Immature natural killer cell (primary cell): ENCODE measurements at regions not wholly inside any gene's neighbourhood (a gene's known extent, or its start where the extent isn't known, plus 50 kb on each side); places are given as distances from the start of the nearest gene placed in this dataset.
A peak's percentile ranks its signal among the peaks of the same experiment; 100 is the strongest.

Source experiments
- DNase-seq, 3 donors: peaks; one replicate each; pipeline ENCODE4 v3.0.0; 2022; ENCODE audit warnings: mixed read lengths in 1 of 3
- H3K27ac Mint-ChIP-seq, 6 donors: one replicate each; pipeline ENCODE4 v1.8.0; 2020; ENCODE audit warnings: mixed read lengths in 6 of 6, mild to moderate bottlenecking in 5 of 6, inconsistent platforms in 4 of 6, moderate library complexity in 3 of 6
- H3K27me3 Mint-ChIP-seq, 3 donors: one replicate each; pipeline ENCODE4 v1.8.0; 2020 to 2021; ENCODE audit warnings: low read depth in 3 of 3, mild to moderate bottlenecking in 3 of 3, mixed read lengths in 3 of 3, moderate library complexity in 3 of 3, inconsistent platforms in 1 of 3
- H3K36me3 Mint-ChIP-seq, 3 donors: one replicate each; pipeline ENCODE4 v1.8.0; 2020; ENCODE audit warnings: mixed read lengths in 3 of 3, inconsistent platforms in 2 of 3, mild to moderate bottlenecking in 2 of 3
- H3K4me1 Mint-ChIP-seq, 2 donors: one replicate each; pipeline ENCODE4 v1.8.0; 2020; ENCODE audit warnings: inconsistent platforms in 2 of 2, mild to moderate bottlenecking in 2 of 2, mixed read lengths in 2 of 2, moderate library complexity in 1 of 2
- H3K4me3 Mint-ChIP-seq, 5 donors: one replicate each; pipeline ENCODE4 v1.8.0; 2020; ENCODE audit warnings: mild to moderate bottlenecking in 5 of 5, mixed read lengths in 5 of 5, inconsistent platforms in 3 of 5, moderate library complexity in 3 of 5
- H3K9me3 Mint-ChIP-seq, 6 donors: one replicate each; pipeline ENCODE4 v1.8.0; 2020; ENCODE audit warnings: mild to moderate bottlenecking in 6 of 6, mixed read lengths in 6 of 6, inconsistent platforms in 4 of 6, moderate library complexity in 3 of 6

GRCh38 chr3:162087361-162087760 lies 590.8 kb downstream of the OTOL1 start:
- Mint-ChIP-seq H3K27me3 (peaks cover 0 to 4% (median 1%) of the 10 kb centered on the region in 3 donors), H3K36me3 (peaks cover 0 to 3% (median 0%) of the 10 kb centered on the region in 3 donors), H3K27ac (no peak overlapping the region), H3K9me3 (peaks cover 5 to 45% (median 27%) of the 10 kb centered on the region in 6 donors), H3K4me1 (no peaks in the 10 kb centered on the region), H3K4me3 (no peak overlapping the region)
- no peak for DNase-seq

DNA sequence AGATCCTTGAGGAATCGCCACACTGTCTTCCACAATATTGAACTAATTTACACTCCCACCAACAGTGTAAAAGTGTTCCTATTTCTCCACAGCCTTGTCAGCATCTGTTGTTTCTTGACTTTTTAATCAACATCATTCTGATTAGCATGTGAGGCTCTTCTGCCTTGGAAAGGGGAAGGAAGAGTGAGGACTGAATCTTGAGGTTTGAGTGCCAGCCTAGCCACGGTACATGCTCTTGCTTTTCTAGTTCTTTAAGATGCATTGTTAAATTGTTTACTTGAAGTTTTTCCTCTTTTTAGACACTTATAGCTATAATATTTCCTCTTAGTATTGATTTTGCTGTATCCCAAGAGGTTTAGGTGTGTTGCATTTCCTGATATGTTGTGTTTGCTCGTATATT lies 596.1 kb downstream of the OTOL1 start:
- Mint-ChIP-seq H3K27ac (no peak overlapping the region), H3K27me3 (peaks cover 0 to 5% (median 1%) of the 10 kb centered on the region in 3 donors), H3K36me3 (peaks cover 0 to 7% (median 0%) of the 10 kb centered on the region in 3 donors), H3K9me3 (peaks cover 5 to 67% (median 33%) of the 10 kb centered on the region in 6 donors), H3K4me3 (no peak overlapping the region), H3K4me1 (no peaks in the 10 kb centered on the region)
- no peak for DNase-seq

DNA sequence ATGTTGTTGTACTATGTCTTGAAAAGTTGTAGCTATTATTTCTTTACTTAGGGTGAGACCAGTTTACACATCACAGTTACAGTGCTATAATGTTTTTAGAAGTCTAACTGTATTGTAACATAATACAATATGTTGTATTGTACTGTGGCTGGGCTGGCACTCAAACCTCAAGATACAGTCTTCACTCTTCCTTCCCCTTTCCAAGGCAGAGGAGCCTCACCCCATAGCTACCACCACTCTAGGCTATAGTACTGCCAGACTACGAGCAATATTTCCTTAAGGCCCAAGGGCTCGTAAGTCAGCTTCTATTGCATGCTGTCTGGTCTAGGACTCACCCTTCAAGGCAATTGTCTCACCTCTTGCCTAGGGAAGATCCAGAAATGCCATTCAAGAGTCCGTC lies 597.7 kb downstream of the OTOL1 start:
- Mint-ChIP-seq H3K9me3 (peaks cover 7 to 71% (median 30%) of the 10 kb centered on the region in 6 donors), H3K27ac (no peak overlapping the region), H3K36me3 (peaks cover 0 to 7% (median 0%) of the 10 kb centered on the region in 3 donors), H3K4me1 (no peaks in the 10 kb centered on the region), H3K4me3 (no peak overlapping the region), H3K27me3 (peaks cover 0 to 3% (median 1%) of the 10 kb centered on the region in 3 donors)
- no peak for DNase-seq

DNA sequence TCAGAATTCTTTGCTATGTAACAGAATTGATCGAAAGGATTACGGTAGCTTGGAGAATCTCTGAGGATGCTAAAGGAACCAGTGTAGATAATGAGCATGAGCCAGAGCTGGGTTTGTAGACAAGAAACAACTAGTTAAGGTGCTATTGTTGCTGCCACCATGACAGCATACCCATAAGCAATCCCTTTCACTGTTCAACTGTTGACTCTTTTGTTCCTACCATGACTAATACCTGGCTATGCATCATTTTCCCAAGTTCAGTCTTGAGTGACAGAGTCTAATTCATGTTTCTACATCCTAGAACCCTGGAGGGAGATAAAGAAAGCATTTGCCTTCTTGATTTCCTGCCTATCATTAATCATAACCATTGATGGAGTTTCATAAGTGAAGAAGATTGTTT lies 600.3 kb downstream of the OTOL1 start:
- Mint-ChIP-seq H3K9me3 (peaks cover 5 to 62% (median 13%) of the 10 kb centered on the region in 6 donors), H3K27ac (no peak overlapping the region), H3K4me3 (no peak overlapping the region), H3K4me1 (no peaks in the 10 kb centered on the region), H3K36me3 (peaks cover 0 to 4% (median 0%) of the 10 kb centered on the region in 3 donors), H3K27me3 (peaks cover 0 to 3% (median 0%) of the 10 kb centered on the region in 3 donors)
- no peak for DNase-seq

DNA sequence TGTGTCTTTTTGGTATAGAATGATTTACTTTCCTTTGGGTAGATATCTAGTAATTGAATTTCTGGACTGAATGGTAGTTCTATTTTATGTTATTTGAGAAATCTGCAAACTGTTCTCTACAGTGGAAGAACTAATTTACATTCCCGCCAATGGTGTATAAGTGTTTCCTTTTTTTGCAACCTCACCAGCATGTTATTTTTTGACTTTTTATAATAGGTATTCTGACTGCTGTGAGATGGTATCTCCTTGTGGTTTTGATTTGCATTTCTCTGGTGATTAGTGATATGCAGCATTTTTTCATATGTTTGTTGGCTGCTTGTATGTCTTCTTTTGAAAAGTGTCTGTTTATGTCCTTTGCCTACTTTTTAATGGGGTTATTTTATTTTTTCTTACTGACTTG lies 607.2 kb downstream of the OTOL1 start:
- Mint-ChIP-seq H3K27ac (no peak overlapping the region), H3K27me3 (no peaks in the 10 kb centered on the region), H3K4me1 (no peaks in the 10 kb centered on the region), H3K9me3 (peaks cover 0 to 42% (median 7%) of the 10 kb centered on the region in 6 donors), H3K36me3 (no peaks in the 10 kb centered on the region), H3K4me3 (no peak overlapping the region)
- DNase-seq: no peak

DNA sequence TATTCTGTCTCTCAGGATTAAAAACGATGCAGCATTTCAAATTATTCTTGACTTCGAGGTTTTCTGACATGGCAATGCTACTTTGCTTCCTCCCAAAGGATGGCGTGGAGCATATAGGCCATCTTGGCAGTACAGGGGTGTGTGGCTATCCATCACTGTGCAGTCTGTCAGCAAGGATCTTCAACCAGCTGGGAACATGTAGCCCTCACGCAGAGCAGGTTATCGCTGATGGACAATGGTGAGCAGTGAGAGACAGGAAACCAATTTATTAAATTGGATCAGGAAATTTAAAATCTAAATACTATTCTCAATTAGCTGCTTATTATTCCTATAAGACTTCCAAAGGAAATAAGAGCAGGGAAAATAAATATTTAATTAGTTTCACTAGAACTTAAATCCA lies 615.3 kb downstream of the OTOL1 start:
- Mint-ChIP-seq H3K36me3 (no peaks in the 10 kb centered on the region), H3K27ac (no peak overlapping the region), H3K9me3 (peaks cover 0 to 30% (median 6%) of the 10 kb centered on the region in 6 donors), H3K4me1 (no peaks in the 10 kb centered on the region), H3K27me3 (peaks cover 0 to 1% (median 0%) of the 10 kb centered on the region in 3 donors), H3K4me3 (no peak overlapping the region)
- no peak for DNase-seq

GRCh38 chr3:162112719-162113118 lies 616.1 kb downstream of the OTOL1 start:
- Mint-ChIP-seq H3K4me3 (no peak overlapping the region), H3K36me3 (no peaks in the 10 kb centered on the region), H3K9me3 (peaks cover 0 to 28% (median 6%) of the 10 kb centered on the region in 6 donors), H3K27ac (no peak overlapping the region), H3K27me3 (peaks cover 0 to 1% (median 0%) of the 10 kb centered on the region in 3 donors), H3K4me1 (no peaks in the 10 kb centered on the region)
- no peak for DNase-seq

GRCh38 chr3:162117961-162118360 lies 621.4 kb downstream of the OTOL1 start:
- Mint-ChIP-seq H3K27me3 (no peaks in the 10 kb centered on the region), H3K36me3 (no peaks in the 10 kb centered on the region)
- no peak for DNase-seq

GRCh38 chr3:162119651-162120050 lies 623.0 kb downstream of the OTOL1 start:
- no peak overlapping the region for H3K27ac Mint-ChIP-seq
- peaks cover 4 to 27% (median 11%) of the 10 kb centered on the region in 6 donors for H3K9me3 Mint-ChIP-seq
- H3K36me3 Mint-ChIP-seq: no peaks in the 10 kb centered on the region
- H3K4me3 Mint-ChIP-seq: no peak overlapping the region
- no peaks in the 10 kb centered on the region for H3K4me1 Mint-ChIP-seq
- H3K27me3 Mint-ChIP-seq: no peaks in the 10 kb centered on the region
- DNase-seq: no peak

More at GRCh38 chr3:162117961-162118360, 621.4 kb downstream of the OTOL1 start:
- peaks cover 2 to 22% (median 8%) of the 10 kb centered on the region in 6 donors for H3K9me3 Mint-ChIP-seq
- H3K27ac Mint-ChIP-seq: no peak overlapping the region
- H3K4me1 Mint-ChIP-seq: no peaks in the 10 kb centered on the region
- no peak overlapping the region for H3K4me3 Mint-ChIP-seq

GRCh38 chr3:162122405-162122804 lies 625.8 kb downstream of the OTOL1 start:
- Mint-ChIP-seq H3K27ac (no peak overlapping the region), H3K36me3 (no peaks in the 10 kb centered on the region), H3K4me3 (no peak overlapping the region), H3K4me1 (no peaks in the 10 kb centered on the region), H3K27me3 (no peaks in the 10 kb centered on the region), H3K9me3 (peaks cover 0 to 25% (median 10%) of the 10 kb centered on the region in 6 donors)
- DNase-seq: no peak

DNA sequence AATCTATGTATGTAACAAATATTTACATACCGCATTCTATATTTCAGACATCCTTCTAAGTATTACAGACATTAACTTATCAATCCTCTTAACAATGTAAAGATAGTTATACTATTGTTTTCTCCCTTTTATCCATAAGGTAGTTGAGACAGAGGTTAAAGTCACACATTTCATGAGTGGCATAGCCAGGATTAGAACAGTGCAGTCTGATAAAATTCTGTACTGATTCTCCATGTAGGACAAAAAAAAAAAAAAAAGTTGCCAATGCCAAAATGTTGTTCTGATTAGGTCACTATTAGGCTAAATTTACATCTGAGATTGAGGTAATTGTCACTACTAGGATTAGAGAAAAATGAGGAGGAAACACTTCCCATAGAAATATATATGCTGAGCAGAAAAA lies 629.2 kb downstream of the OTOL1 start:
- Mint-ChIP-seq H3K27ac (no peak overlapping the region), H3K36me3 (no peaks in the 10 kb centered on the region), H3K4me1 (no peaks in the 10 kb centered on the region), H3K9me3 (peaks cover 0 to 29% (median 12%) of the 10 kb centered on the region in 6 donors), H3K27me3 (no peaks in the 10 kb centered on the region), H3K4me3 (no peak overlapping the region)
- no peak for DNase-seq

DNA sequence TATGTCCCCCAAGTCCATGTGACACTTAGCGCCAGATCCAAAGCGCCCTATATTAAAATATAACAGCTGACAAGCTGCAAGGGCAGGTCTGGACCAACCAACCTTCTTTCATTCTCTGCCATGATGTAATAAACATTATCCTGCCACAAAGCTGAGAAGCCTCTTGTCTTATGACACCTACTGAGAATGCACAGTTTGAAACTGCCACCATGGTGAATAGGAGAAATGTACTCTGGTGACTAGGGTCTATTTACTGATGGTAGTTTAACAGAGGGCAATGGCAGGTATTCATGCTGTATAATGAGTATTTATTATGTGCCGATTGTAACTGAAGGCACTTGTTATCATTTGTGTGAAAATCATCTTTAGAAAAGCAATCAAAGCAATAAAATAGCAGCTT lies 634.0 kb downstream of the OTOL1 start:
- H3K9me3 Mint-ChIP-seq: peaks cover 0 to 22% (median 5%) of the 10 kb centered on the region in 6 donors
- H3K4me1 Mint-ChIP-seq: peaks cover 4% of the 10 kb centered on the region in 2 donors
- no peaks in the 10 kb centered on the region for H3K27me3 Mint-ChIP-seq
- no peak overlapping the region for H3K4me3 Mint-ChIP-seq
- no peak overlapping the region for H3K27ac Mint-ChIP-seq
- DNase-seq: no peak
- no peaks in the 10 kb centered on the region for H3K36me3 Mint-ChIP-seq

GRCh38 chr3:162132981-162133380 lies 636.4 kb downstream of the OTOL1 start:
- Mint-ChIP-seq H3K4me3 (no peak overlapping the region), H3K36me3 (no peaks in the 10 kb centered on the region), H3K27ac (no peak overlapping the region), H3K4me1 (peaks cover 4% of the 10 kb centered on the region in 2 donors), H3K9me3 (peaks cover 4 to 29% (median 9%) of the 10 kb centered on the region in 6 donors), H3K27me3 (no peaks in the 10 kb centered on the region)
- DNase-seq: no peak

GRCh38 chr3:162134571-162134970 lies 638.0 kb downstream of the OTOL1 start:
- peak in 2 of 3 donors; percentile 0 for DNase-seq

DNA sequence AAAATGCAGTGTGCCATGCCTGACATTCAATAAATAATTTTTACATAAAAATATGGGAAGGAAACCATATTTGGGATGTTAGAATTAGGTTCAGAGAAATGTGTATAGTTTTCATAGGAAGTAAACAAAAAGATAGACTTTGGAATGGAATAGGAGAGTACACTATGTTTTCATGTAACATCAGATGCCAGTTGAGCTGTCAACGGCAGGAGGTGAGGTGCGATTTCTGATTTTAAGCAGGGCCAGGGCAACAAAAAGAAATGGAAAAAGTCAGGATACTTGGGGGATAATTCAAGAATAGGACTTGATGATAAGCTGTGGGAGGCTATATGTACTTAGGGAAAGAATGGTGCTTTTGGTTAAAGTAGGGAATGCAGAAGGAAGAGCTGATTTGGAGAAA lies 639.5 kb downstream of the OTOL1 start:
- peaks cover 2 to 27% (median 5%) of the 10 kb centered on the region in 6 donors for H3K9me3 Mint-ChIP-seq
- DNase-seq: no peak
- H3K36me3 Mint-ChIP-seq: no peaks in the 10 kb centered on the region
- H3K27ac Mint-ChIP-seq: no peak overlapping the region
- no peaks in the 10 kb centered on the region for H3K27me3 Mint-ChIP-seq
- H3K4me3 Mint-ChIP-seq: no peak overlapping the region
- peaks cover 4% of the 10 kb centered on the region in 2 donors for H3K4me1 Mint-ChIP-seq

More at GRCh38 chr3:162134571-162134970, 638.0 kb downstream of the OTOL1 start:
- Mint-ChIP-seq H3K4me3 (peak overlapping the region in 1 of 5 donors; percentile 36), H3K36me3 (no peaks in the 10 kb centered on the region), H3K27ac (no peak overlapping the region), H3K9me3 (peaks cover 4 to 32% (median 7%) of the 10 kb centered on the region in 6 donors), H3K27me3 (no peaks in the 10 kb centered on the region), H3K4me1 (peaks cover 4% of the 10 kb centered on the region in 2 donors)
